ENCODE measurements at regions not wholly inside any gene's neighbourhood (a gene's known extent, or its start where the extent isn't known, plus 50 kb on each side); places are given as distances from the start of the nearest gene placed in this dataset.

DNA sequence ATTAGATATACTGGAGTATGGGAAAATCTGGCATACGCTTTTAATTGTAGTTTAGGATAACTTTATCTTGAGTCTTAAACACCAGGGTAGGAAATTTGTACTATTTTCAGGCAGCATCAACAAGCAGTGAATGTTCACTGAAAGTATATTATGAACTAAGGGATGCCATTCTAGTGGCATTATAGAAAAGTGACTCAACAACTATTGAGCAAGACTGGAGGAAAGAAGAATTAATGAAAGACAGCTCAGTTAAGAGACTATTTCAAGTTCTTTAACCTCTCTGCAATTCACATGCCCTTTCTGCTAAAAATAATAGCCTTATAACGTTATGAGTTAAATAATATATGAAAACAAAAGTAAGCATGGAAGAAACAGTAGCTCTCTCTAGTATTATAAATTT is 343.1 kb downstream of the FSCB start:
- TF ChIP-seq, protein P1, sequence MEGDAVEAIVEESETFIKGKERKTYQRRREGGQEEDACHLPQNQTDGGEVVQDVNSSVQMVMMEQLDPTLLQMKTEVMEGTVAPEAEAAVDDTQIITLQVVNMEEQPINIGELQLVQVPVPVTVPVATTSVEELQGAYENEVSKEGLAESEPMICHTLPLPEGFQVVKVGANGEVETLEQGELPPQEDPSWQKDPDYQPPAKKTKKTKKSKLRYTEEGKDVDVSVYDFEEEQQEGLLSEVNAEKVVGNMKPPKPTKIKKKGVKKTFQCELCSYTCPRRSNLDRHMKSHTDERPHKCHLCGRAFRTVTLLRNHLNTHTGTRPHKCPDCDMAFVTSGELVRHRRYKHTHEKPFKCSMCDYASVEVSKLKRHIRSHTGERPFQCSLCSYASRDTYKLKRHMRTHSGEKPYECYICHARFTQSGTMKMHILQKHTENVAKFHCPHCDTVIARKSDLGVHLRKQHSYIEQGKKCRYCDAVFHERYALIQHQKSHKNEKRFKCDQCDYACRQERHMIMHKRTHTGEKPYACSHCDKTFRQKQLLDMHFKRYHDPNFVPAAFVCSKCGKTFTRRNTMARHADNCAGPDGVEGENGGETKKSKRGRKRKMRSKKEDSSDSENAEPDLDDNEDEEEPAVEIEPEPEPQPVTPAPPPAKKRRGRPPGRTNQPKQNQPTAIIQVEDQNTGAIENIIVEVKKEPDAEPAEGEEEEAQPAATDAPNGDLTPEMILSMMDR (IDR thresholded peaks at IDR 0.05; ENCODE audit: low read depth, low read length): no peak

GRCh38 chr14:44162197-44162596 is 344.9 kb downstream of the FSCB start:
- TF ChIP-seq, protein P1 (IDR thresholded peaks at IDR 0.05; ENCODE audit: low read depth, low read length): no peak
- no peak overlapping the region for H3K4me3 ChIP-seq (ENCODE audit: low read depth, low read length)

More for the DNA sequence above, 343.1 kb downstream of the FSCB start:
- H3K4me3 ChIP-seq (ENCODE audit: low read depth, low read length): no peak overlapping the region

- H3K4me3 ChIP-seq (ENCODE audit: low read depth, low read length): no peak overlapping the region
- TF ChIP-seq, protein P1 (IDR thresholded peaks at IDR 0.05; ENCODE audit: low read depth, low read length): no peak
Observed at GRCh38 chr14:44154874-44155273, 352.2 kb downstream of the FSCB start.

DNA sequence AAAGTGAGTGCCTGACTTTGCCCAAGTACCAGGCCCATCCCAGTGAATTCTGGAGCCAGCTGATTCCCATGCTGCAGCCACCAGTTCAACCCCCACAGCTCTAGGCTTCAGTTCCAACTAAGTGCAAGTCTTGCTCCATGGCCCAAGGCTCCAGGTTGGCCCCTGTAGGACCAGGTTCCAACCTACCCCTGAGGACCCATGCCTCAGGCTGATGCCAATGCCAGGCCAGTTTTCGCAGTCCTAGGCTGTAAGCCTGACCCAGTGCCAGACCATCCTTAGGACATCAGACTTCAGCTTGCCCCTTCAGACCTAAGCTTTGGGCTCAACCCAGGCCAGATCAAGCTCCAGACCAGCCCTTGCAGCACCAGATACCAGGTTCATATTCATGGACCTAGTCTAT is 352.6 kb downstream of the FSCB start:
- TF ChIP-seq, protein P1 (IDR thresholded peaks at IDR 0.05; ENCODE audit: low read depth, low read length): no peak
- no peak overlapping the region for H3K4me3 ChIP-seq (ENCODE audit: low read depth, low read length)

DNA sequence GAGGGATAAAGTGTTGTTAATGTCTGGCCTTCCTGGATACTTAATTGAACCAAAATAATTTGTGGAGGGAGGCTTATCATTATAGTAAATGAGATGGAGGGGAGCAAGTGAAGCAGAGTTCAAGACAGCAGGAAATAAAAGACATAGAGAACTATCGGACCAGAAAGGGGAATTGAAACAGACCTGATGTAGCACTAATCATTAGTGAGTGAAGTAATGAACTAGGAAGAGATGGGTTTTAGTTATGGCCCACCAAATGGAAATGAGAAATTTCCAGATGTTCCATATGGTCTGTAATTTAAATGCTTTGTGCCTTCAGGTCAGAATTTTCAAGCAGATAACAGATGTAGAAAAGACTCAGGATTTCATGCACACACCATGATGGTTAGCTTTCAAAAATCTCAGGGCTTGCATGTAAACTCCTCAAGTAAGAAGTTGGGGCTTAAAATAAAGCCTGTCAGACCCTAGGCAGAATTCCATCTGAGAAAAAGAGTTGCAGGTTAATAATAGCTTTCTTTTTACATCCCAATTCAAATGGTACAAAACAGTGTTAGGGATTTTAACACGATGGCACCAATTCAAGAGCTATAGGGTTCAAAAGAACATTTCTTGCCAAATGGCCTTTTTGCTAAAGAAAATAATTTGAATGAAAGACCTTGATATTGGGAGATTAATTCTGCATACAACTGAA is 355.8 kb downstream of the FSCB start:
- H3K4me3 ChIP-seq (ENCODE audit: low read depth, low read length): no peak overlapping the region
- TF ChIP-seq, protein P1 (IDR thresholded peaks at IDR 0.05; ENCODE audit: low read depth, low read length): no peak

GRCh38 chr14:44149597-44149996 is 357.5 kb downstream of the FSCB start:
- no peak overlapping the region for H3K4me3 ChIP-seq (ENCODE audit: low read depth, low read length)

DNA sequence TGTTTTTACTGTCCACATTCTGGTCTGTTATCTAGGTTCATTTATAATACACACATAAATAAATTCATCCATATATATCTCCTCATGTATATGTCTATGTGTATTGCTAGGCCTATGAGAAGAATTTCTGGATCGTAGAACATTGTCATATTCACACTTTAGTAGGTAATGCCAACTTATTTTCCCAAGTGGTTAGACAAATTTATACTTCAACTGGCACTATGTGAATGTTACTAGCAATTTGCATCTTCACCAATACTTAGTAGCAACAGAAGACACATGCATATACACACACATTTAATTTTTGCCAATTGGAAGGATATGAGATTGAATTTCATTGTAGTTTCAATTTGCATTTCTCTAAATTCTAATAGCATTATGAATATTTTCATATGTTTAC is 365.1 kb downstream of the FSCB start:
- no peak overlapping the region for H3K4me3 ChIP-seq (ENCODE audit: low read depth, low read length)
- TF ChIP-seq, protein P1 (IDR thresholded peaks at IDR 0.05; ENCODE audit: low read depth, low read length): no peak

More at GRCh38 chr14:44149597-44149996, 357.5 kb downstream of the FSCB start:
- TF ChIP-seq, protein P1 (IDR thresholded peaks at IDR 0.05; ENCODE audit: low read depth, low read length): no peak

Measured in WI38 (cell line).